K562 (cell line): ENCODE measurements at regions not wholly inside any gene's neighbourhood (a gene's known extent, or its start where the extent isn't known, plus 50 kb on each side); places are given as distances from the start of the nearest gene placed in this dataset.

Experiments used
- ATAC-seq: fragments of 200-7000 bp; cut with Tn5 transposase; 3 replicates; pipeline ENCODE4 v1.9.1; 2020; ENCODE audit warnings: moderate library complexity
- BruUV-seq: library from RNA; stranded (reverse); fragments of 400-500 nt; replicated peaks from 2 replicates; lab custom pipeline; 2021; lab: Mats Ljungman, UMichigan
- CTCF ChIA-PET: fragments of 300-600 bp; formaldehyde crosslinking; extraction: SDS; loops from one replicate; lab custom pipeline; 2021; ENCODE audit warnings: low intra/inter-chr PET ratio; lab: Yijun Ruan, JAX
- POLR2A ChIA-PET: fragments of 300-600, 350-650 bp; sonication (Branson Sonifier 250); formaldehyde crosslinking; extraction: SDS; loops from one replicate; lab custom pipeline; 2021; ENCODE audit warnings: antibody characterized with exemption, inconsistent platforms; lab: Yijun Ruan, JAX
- DNase-seq, 4 experiments: peaks; one replicate each; pipeline versions ENCODE4 v3.0.0 to v3.0.0-alpha.2; 2011 to 2018; ENCODE audit warnings: low spot score in 3 of 4, mixed read lengths in 3 of 4; ENCODE audit errors: extremely low read depth in 1 of 4
- FAIRE-seq: peaks from 2 replicates; lab custom pipeline; 2011; peaks lifted over from hg19 to GRCh38; lab: Jason Lieb, UNC
- H2AFZ ChIP-seq: 2 replicates; pipeline ENCODE4 v1.6.0; 2011; ENCODE audit warnings: low read depth, low read length, control low read depth, inconsistent platforms
- H3K27ac ChIP-seq: fragments of 200-600 bp; 3 replicates; pipeline ENCODE4 v1.8.0; 2011; ENCODE audit warnings: low read depth, mild to moderate bottlenecking, control low read depth, inconsistent platforms, low read length, moderate library complexity, mixed read lengths; ENCODE audit errors: extremely low read depth
- H3K27me3 ChIP-seq, 2 experiments: fragments of 300-600 bp in 1 of 2; 2 replicates in 1 of 2; 3 replicates in 1 of 2; pipeline versions ENCODE4 v1.6.0 to v1.8.0; 2011; ENCODE audit warnings: inconsistent platforms in 2 of 2, low read length in 2 of 2, mild to moderate bottlenecking in 1 of 2, mixed read lengths in 1 of 2, moderate library complexity in 1 of 2; ENCODE audit not compliant: control insufficient read depth in 2 of 2, insufficient read depth in 2 of 2
- H3K36me3 ChIP-seq: fragments of 300-600 bp; 3 replicates; pipeline ENCODE4 v1.8.0; 2011; ENCODE audit warnings: mild to moderate bottlenecking, low read length, inconsistent platforms; ENCODE audit not compliant: control insufficient read depth, insufficient read depth
- H3K4me1 ChIP-seq, 2 experiments: fragments of 200-600 bp in 1 of 2; replicated peaks in 1 of 2; 2 replicates in 1 of 2; 3 replicates in 1 of 2; pipeline versions ENCODE4 v1.5.1 to v1.8.0; 2011; ENCODE audit warnings: inconsistent platforms in 2 of 2, low read length in 2 of 2, mild to moderate bottlenecking in 1 of 2, mixed read lengths in 1 of 2, moderate library complexity in 1 of 2; ENCODE audit not compliant: control insufficient read depth in 2 of 2, insufficient read depth in 2 of 2
- H3K4me2 ChIP-seq: 2 replicates; pipeline ENCODE4 v1.6.1; 2011; ENCODE audit warnings: low read length, control low read depth, inconsistent platforms, mixed read lengths; ENCODE audit not compliant: insufficient read depth
- H3K4me3 ChIP-seq: fragments of 200-600 bp; sonication (generic), shearing (Covaris generic); 2 replicates; pipeline ENCODE4 v1.5.1; 2016; ENCODE audit warnings: control low read depth, inconsistent platforms
- H3K79me2 ChIP-seq: fragments of 200-600 bp; 3 replicates; pipeline ENCODE4 v1.8.0; 2011; ENCODE audit warnings: low read length, inconsistent platforms; ENCODE audit not compliant: control insufficient read depth, insufficient read depth
- H3K9ac ChIP-seq, 2 experiments: 2 replicates each; pipeline versions ENCODE4 v1.6.0 to v1.6.1; 2011; ENCODE audit warnings: low read depth in 2 of 2, low read length in 2 of 2, control low read depth in 1 of 2, inconsistent platforms in 1 of 2, mild to moderate bottlenecking in 1 of 2, mixed read lengths in 1 of 2; ENCODE audit not compliant: insufficient read depth in 1 of 2
- H3K9me1 ChIP-seq: one replicate; pipeline ENCODE4 v1.6.0; 2011; ENCODE audit warnings: inconsistent platforms, mild to moderate bottlenecking, low read length, moderate library complexity; ENCODE audit not compliant: control insufficient read depth, insufficient read depth
- H3K9me3 ChIP-seq: replicated peaks from 2 replicates; pipeline ENCODE4 v1.5.1; 2011; ENCODE audit warnings: low read depth, low read length, inconsistent platforms; ENCODE audit not compliant: control insufficient read depth, insufficient read depth
- H4K20me1 ChIP-seq: replicated peaks from 2 replicates; pipeline ENCODE4 v1.6.1; 2011; ENCODE audit warnings: low read length, inconsistent platforms, mixed read lengths; ENCODE audit not compliant: control insufficient read depth, insufficient read depth
- ARNT ChIP-seq, 2 experiments: fragments of 450-650 bp; IDR thresholded peaks; 2 replicates each; pipeline ENCODE4 v1.6.1; 2016; ENCODE audit warnings: mild to moderate bottlenecking in 1 of 2
- BCL6 ChIP-seq: fragments of 250-450 bp; sonication (Bioruptor Pico); IDR thresholded peaks from 2 replicates; pipeline ENCODE4 v1.4.0; 2020
- CBX2 ChIP-seq: fragments of 200-600 bp; sonication (generic); IDR thresholded peaks from one replicate; pipeline ENCODE4 v1.6.1; 2012; ENCODE audit warnings: mild to moderate bottlenecking, low read length, inconsistent platforms; ENCODE audit not compliant: insufficient read depth, poor library complexity, severe bottlenecking
- ETV1 ChIP-seq: fragments of 450-650 bp; conservative IDR thresholded peaks from 2 replicates; pipeline ENCODE4 v1.6.1; 2016; ENCODE audit warnings: missing genetic modification characterization, control low read depth, low read depth, missing compliant biosample characterization
- GABPB1 ChIP-seq: sonication (generic); formaldehyde crosslinking; IDR thresholded peaks from 2 replicates; pipeline ENCODE4 v1.8.0; 2022; ENCODE audit warnings: mild to moderate bottlenecking, missing genetic modification reagents
- NFATC3 ChIP-seq: fragments of 450-650 bp; IDR thresholded peaks from 2 replicates; pipeline ENCODE4 v1.6.1; 2017; ENCODE audit warnings: mild to moderate bottlenecking
- NFIC ChIP-seq: fragments of 450-650 bp; IDR thresholded peaks from 2 replicates; pipeline ENCODE4 v1.6.1; 2017; ENCODE audit warnings: mild to moderate bottlenecking, inconsistent platforms
- NR3C1 ChIP-seq: sonication (generic); formaldehyde crosslinking; IDR thresholded peaks from 2 replicates; pipeline ENCODE4 v1.8.1; 2022; ENCODE audit warnings: missing genetic modification reagents
- RNF2 ChIP-seq: sonication (generic); IDR thresholded peaks from 2 replicates; pipeline ENCODE4 v1.6.1; 2016
- STAT5A ChIP-seq: IDR thresholded peaks from 2 replicates; pipeline ENCODE4 v1.6.1; 2012; ENCODE audit warnings: low read length, inconsistent platforms, borderline replicate concordance
- TBP ChIP-seq: optimal IDR thresholded peaks from 2 replicates; pipeline ENCODE3; 2011; ENCODE audit warnings: low read depth, low read length, improper control_type of control experiment
- ZBTB8A ChIP-seq: fragments of 450-650 bp; IDR thresholded peaks from 2 replicates; pipeline ENCODE4 v1.6.1; 2018; ENCODE audit warnings: mild to moderate bottlenecking, moderate library complexity; ENCODE audit not compliant: partially characterized antibody
- ZNF449 ChIP-seq: fragments of 250-450 bp; sonication (Bioruptor Pico); IDR thresholded peaks from 2 replicates; pipeline ENCODE4 v1.8.0; 2022; ENCODE audit warnings: moderate library complexity, mild to moderate bottlenecking, inconsistent platforms
- WGBS: fragments of 100-300 bp; shearing (Covaris generic); methylation state at CpG from one replicate; pipeline ENCODE4 v1.1.6; 2016; ENCODE audit warnings: low coverage, mixed read lengths; ENCODE audit not compliant: insufficient coverage; ENCODE audit errors: missing lambda C conversion rate; 5-methylcytosine and 5-hydroxymethylcytosine counted together
- in situ Hi-C: fragments of 300-500 bp; cut with MboI; formaldehyde crosslinking; loops from 4 replicates; pipeline ENCODE4 v1.15.0; 2018; ENCODE audit warnings: inconsistent platforms, mixed read lengths
- intact Hi-C: fragments of 100-400 bp; cut with micrococcal nuclease; formaldehyde crosslinking; loops from 2 replicates; pipeline ENCODE4 v1.14.2; 2022
- TF ChIP-seq, protein P1 (sequence below): fragments of 250-450 bp; sonication (Bioruptor Pico); IDR thresholded peaks from 2 replicates; pipeline ENCODE4 v1.4.0; 2020; ENCODE audit warnings: mild to moderate bottlenecking
- TF ChIP-seq, protein P2 (sequence below), 2 experiments: fragments of 450-650 bp; IDR thresholded peaks; 2 replicates each; pipeline ENCODE4 v1.6.1; 2016
- TF ChIP-seq, protein P3 (sequence below), 3 experiments: fragments of 200-800 bp in 1 of 3; sonication (Bioruptor generic) in 1 of 3; sonication (generic) in 1 of 3; formaldehyde crosslinking in 1 of 3; IDR thresholded peaks; 2 replicates each; pipeline versions ENCODE4 v1.6.1 to v1.8.0; 2016 to 2022; ENCODE audit warnings: mild to moderate bottlenecking in 2 of 3, missing compliant biosample characterization in 2 of 3, missing genetic modification characterization in 2 of 3, missing genetic modification reagents in 1 of 3

GRCh38 chr5:53165431-53166182 is 56.0 kb upstream of the MOCS2 start (continued):
- TF ChIP-seq, protein P1, sequence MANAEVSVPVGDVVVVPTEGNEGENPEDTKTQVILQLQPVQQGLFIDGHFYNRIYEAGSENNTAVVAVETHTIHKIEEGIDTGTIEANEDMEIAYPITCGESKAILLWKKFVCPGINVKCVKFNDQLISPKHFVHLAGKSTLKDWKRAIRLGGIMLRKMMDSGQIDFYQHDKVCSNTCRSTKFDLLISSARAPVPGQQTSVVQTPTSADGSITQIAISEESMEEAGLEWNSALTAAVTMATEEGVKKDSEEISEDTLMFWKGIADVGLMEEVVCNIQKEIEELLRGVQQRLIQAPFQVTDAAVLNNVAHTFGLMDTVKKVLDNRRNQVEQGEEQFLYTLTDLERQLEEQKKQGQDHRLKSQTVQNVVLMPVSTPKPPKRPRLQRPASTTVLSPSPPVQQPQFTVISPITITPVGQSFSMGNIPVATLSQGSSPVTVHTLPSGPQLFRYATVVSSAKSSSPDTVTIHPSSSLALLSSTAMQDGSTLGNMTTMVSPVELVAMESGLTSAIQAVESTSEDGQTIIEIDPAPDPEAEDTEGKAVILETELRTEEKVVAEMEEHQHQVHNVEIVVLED (CRISPR knock-in tag): no peak
- no peak for TF ChIP-seq GABPB1
- no peak for TF ChIP-seq ETV1
- no peak for TF ChIP-seq TBP
- no peak for TF ChIP-seq CBX2
- TF ChIP-seq, protein P2, sequence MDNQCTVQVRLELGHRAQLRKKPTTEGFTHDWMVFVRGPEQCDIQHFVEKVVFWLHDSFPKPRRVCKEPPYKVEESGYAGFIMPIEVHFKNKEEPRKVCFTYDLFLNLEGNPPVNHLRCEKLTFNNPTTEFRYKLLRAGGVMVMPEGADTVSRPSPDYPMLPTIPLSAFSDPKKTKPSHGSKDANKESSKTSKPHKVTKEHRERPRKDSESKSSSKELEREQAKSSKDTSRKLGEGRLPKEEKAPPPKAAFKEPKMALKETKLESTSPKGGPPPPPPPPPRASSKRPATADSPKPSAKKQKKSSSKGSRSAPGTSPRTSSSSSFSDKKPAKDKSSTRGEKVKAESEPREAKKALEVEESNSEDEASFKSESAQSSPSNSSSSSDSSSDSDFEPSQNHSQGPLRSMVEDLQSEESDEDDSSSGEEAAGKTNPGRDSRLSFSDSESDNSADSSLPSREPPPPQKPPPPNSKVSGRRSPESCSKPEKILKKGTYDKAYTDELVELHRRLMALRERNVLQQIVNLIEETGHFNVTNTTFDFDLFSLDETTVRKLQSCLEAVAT (IDR thresholded peaks at IDR 0.05): no peak

- FAIRE-seq: no peak
- no peak overlapping the region for H3K4me2 ChIP-seq
- H4K20me1 ChIP-seq: no peaks in the 10 kb centered on the region
- 29% methylated on average over 1 of the region's 1 CpG for WGBS
- H3K79me2 ChIP-seq: no peaks in the 10 kb centered on the region
- H3K9me1 ChIP-seq: no peaks in the 10 kb centered on the region
- no peak for ATAC-seq
- no peaks in the 10 kb centered on the region for H3K36me3 ChIP-seq
- H3K9me3 ChIP-seq: no peaks in the 10 kb centered on the region
- no peak overlapping the region for H3K9ac ChIP-seq
- POLR2A ChIA-PET: interaction anchor here (0.6 to 0.9 kb wide), 2 partner anchors 13 to 17 kb away, joined by 3 read pairs; no protein-coding TSS in a partner anchor
- H3K27ac ChIP-seq: no peak overlapping the region
- H3K4me1 ChIP-seq: no peaks in the 10 kb centered on the region
- no TSS peak for BruUV-seq
- CTCF ChIA-PET: no interaction called here
- H3K27me3 ChIP-seq: no peaks in the 10 kb centered on the region
- H3K4me3 ChIP-seq: no peak overlapping the region
- in situ Hi-C loops: no loop called here
- intact Hi-C loops: no loop called here
- DNase-seq: no peak
- no peak overlapping the region for H2AFZ ChIP-seq
- TF ChIP-seq ZBTB8A (no peak), RNF2 (no peak), BCL6 (CRISPR knock-in tag) (no peak), ARNT (IDR thresholded peaks at IDR 0.05) (no peak), NFATC3 (no peak), STAT5A (no peak), ZNF449 (CRISPR knock-in tag) (no peak), NFIC (no peak), NR3C1 (CRISPR knock-in tag) (no peak)
- TF ChIP-seq, protein P3, sequence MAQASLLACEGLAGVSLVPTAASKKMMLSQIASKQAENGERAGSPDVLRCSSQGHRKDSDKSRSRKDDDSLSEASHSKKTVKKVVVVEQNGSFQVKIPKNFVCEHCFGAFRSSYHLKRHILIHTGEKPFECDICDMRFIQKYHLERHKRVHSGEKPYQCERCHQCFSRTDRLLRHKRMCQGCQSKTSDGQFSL (CRISPR knock-in tag; IDR thresholded peaks at IDR 0.05): no peak
- TF ChIP-seq, protein P3 (tag; IDR thresholded peaks at IDR 0.05): no peak
Observed at GRCh38 chr5:53166183-53166495, 56.6 kb upstream of the MOCS2 start.
